IMR-90 (cell line): ENCODE measurements at regions not wholly inside any gene's neighbourhood (a gene's known extent, or its start where the extent isn't known, plus 50 kb on each side); places are given as distances from the start of the nearest gene placed in this dataset.

ENCODE experiments used
- POLR2A ChIP-seq: IDR thresholded peaks from 2 replicates; pipeline ENCODE4 v1.6.1; 2012; ENCODE audit warnings: mild to moderate bottlenecking, low read depth, low read length
- RAD21 ChIP-seq: IDR thresholded peaks from 2 replicates; pipeline ENCODE4 v1.6.1; 2012; ENCODE audit warnings: low read length, improper control_type of control experiment
- RCOR1 ChIP-seq: IDR thresholded peaks from 2 replicates; pipeline ENCODE4 v1.6.1; 2012; ENCODE audit warnings: mild to moderate bottlenecking, low read length, improper control_type of control experiment; ENCODE audit not compliant: insufficient replicate concordance
- TF ChIP-seq, protein P1 (sequence below): conservative IDR thresholded peaks from 2 replicates; pipeline ENCODE4 v1.5.1; 2012; ENCODE audit warnings: mild to moderate bottlenecking, low read depth, low read length, improper control_type of control experiment

GRCh38 chr17:15083225-15083624, 181.9 kb downstream of the PMP22 start:
- no peak for TF ChIP-seq RCOR1
- TF ChIP-seq, protein P1, sequence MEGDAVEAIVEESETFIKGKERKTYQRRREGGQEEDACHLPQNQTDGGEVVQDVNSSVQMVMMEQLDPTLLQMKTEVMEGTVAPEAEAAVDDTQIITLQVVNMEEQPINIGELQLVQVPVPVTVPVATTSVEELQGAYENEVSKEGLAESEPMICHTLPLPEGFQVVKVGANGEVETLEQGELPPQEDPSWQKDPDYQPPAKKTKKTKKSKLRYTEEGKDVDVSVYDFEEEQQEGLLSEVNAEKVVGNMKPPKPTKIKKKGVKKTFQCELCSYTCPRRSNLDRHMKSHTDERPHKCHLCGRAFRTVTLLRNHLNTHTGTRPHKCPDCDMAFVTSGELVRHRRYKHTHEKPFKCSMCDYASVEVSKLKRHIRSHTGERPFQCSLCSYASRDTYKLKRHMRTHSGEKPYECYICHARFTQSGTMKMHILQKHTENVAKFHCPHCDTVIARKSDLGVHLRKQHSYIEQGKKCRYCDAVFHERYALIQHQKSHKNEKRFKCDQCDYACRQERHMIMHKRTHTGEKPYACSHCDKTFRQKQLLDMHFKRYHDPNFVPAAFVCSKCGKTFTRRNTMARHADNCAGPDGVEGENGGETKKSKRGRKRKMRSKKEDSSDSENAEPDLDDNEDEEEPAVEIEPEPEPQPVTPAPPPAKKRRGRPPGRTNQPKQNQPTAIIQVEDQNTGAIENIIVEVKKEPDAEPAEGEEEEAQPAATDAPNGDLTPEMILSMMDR: no peak
- no peak for TF ChIP-seq POLR2A
- no peak for TF ChIP-seq RAD21
